ENCODE measurements at regions not wholly inside any gene's neighbourhood (a gene's known extent, or its start where the extent isn't known, plus 50 kb on each side); places are given as distances from the start of the nearest gene placed in this dataset.

DNA sequence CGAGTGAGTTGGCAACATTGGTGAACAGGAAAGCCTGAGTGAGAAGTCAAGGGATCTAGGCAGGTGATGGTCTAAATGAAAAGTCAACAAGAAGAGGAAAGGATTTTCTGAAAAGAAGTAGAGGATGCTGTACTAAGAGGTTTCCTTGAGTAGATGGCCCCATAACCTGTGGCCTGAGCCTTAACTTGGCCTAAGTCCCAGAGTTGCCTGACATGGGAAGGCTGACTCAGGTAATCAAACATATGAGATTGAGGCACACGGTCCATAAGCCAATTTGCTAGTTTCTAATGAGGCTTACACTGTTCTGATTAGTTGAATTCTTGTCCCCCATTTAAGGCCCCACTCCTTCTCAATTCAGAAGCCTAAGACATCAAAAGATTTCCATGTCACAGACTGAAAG is 262.5 kb upstream of the LMCD1 start:
- no peak for FAIRE-seq
- WGBS, 2 donors: 57% methylated on average over 2 of the region's 2 CpGs
- ATAC-seq: peak in 3 of 4 donors; percentile 49 to 61 (median 59)
- H3K27ac ChIP-seq: no peak overlapping the region
- no peaks in the 10 kb centered on the region for H3K9me3 ChIP-seq
- H3K4me3 ChIP-seq: no peak overlapping the region
- peak in 1 of 6 donors; percentile 16 for DNase-seq
- H3K4me1 ChIP-seq: no peaks in the 10 kb centered on the region
- H3K36me3 ChIP-seq: no peaks in the 10 kb centered on the region
- TF ChIP-seq, protein P1, sequence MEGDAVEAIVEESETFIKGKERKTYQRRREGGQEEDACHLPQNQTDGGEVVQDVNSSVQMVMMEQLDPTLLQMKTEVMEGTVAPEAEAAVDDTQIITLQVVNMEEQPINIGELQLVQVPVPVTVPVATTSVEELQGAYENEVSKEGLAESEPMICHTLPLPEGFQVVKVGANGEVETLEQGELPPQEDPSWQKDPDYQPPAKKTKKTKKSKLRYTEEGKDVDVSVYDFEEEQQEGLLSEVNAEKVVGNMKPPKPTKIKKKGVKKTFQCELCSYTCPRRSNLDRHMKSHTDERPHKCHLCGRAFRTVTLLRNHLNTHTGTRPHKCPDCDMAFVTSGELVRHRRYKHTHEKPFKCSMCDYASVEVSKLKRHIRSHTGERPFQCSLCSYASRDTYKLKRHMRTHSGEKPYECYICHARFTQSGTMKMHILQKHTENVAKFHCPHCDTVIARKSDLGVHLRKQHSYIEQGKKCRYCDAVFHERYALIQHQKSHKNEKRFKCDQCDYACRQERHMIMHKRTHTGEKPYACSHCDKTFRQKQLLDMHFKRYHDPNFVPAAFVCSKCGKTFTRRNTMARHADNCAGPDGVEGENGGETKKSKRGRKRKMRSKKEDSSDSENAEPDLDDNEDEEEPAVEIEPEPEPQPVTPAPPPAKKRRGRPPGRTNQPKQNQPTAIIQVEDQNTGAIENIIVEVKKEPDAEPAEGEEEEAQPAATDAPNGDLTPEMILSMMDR (IDR thresholded peaks at IDR 0.05): no peak
- intact Hi-C loops (cut with DNase I): no loop called here
- H3K27me3 ChIP-seq: no peaks in the 10 kb centered on the region

DNA sequence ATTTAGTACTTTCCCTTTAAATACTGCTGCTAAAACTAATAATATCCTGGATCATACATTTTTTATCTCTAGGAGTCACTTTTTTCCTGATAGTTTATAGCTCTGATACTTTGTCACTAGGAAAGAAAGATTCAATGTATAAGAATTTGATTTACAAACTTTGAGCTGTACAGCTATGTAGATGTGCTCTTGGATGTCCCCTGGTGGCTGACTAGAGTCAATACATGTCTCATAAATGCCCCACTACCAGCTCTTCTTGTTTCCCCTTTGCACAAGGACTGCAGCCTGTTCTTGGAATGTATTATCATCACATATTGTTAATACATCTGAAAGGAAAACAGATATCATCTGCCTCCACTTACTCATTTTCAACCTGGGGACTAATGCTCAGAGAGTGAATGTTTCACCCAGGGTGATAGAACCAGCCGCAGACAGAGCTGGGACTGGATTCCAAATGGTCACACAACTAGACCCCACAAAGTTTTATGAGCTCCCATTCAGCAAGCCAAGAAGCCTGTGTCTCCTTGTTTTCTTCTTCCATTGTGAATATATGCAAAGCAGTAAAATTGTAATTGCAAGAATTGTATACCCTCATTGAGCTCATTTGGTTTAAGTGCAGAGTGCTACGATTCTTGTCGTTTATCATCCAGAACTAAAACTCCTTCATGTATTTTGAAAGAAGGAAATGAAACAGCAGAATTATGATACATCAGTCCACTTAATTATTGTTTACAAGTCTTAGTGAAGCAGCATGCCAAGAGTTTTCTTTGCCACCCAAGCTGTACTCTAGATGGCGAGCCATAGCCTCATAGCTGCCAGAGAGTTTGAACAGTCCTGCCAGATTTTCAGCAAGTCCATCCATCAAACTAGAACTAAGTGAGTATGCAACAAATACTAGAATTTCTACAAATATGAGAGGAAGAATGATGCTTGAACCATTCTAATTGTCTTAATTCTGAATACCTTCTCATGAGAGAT is 261.6 kb upstream of the LMCD1 start:
- Histone ChIP-seq H3K9me3 (no peaks in the 10 kb centered on the region), H3K4me1 (no peaks in the 10 kb centered on the region), H3K27me3 (no peaks in the 10 kb centered on the region), H3K36me3 (no peaks in the 10 kb centered on the region), H3K4me3 (no peak overlapping the region), H3K27ac (no peak overlapping the region)
- FAIRE-seq: no peak
- TF ChIP-seq, protein P1 (IDR thresholded peaks at IDR 0.05): peak; percentile 61 to 81 (median 78)
- intact Hi-C loops (cut with DNase I): no loop called here
- ATAC-seq: peak; percentile 55 to 88 (median 83)
- peak in 3 of 6 donors; percentile 8 to 37 (median 19) for DNase-seq
- WGBS, 2 donors: 84 to 96% methylated on average over 4 of the region's 4 CpGs

DNA sequence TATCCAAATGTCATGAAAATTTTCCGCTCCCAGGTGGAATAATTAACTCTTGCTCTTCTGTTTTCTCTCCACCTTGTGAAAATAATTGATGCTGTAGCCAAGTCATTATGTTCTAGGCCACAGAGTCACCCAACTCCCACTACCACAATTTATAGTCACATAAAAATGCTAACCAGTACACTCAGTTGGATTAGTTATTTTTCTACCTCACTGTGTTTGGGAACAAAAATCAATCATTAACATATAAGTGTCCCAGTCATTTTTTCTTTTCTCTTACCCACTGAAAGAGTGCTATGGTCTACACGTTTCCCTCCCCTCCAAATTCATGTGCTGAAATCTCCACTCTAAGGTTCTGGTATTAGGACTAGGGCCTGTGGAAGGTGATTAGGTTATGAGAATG is 255.6 kb upstream of the LMCD1 start:
- WGBS, 2 donors: 22 to 49% methylated on average over 2 of the region's 2 CpGs
- Histone ChIP-seq H3K4me3 (no peak overlapping the region), H3K9me3 (no peaks in the 10 kb centered on the region), H3K27ac (no peak overlapping the region), H3K36me3 (no peaks in the 10 kb centered on the region), H3K4me1 (no peaks in the 10 kb centered on the region), H3K27me3 (no peaks in the 10 kb centered on the region)
- intact Hi-C loops (cut with DNase I): no loop called here
- no peak for DNase-seq
- TF ChIP-seq, protein P1 (IDR thresholded peaks at IDR 0.05): no peak
- FAIRE-seq: no peak
- ATAC-seq: no peak

DNA sequence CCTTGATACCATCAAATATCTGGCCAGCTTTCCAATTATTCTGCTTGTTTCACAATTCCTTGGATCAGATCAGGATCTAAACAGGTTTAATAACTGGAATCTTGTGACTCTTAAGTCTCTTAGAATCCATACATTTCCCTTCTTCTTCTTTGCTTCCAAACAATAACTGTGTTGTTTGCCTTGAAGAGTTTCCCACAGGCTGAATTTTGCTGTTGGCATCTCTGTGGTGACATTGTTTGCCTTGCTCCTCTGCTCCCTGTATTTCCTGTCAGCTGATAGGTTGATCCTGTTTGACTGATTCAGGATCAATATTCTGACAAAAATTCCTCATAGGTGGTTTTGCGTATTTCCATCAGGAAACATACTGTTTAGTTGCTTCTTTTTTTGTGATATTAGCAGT is 248.4 kb upstream of the LMCD1 start:
- no peak for FAIRE-seq
- H3K4me1 ChIP-seq: no peaks in the 10 kb centered on the region
- no peak for DNase-seq
- H3K27ac ChIP-seq: no peak overlapping the region
- H3K27me3 ChIP-seq: no peaks in the 10 kb centered on the region
- H3K4me3 ChIP-seq: no peak overlapping the region
- TF ChIP-seq, protein P1 (IDR thresholded peaks at IDR 0.05): no peak
- intact Hi-C loops (cut with DNase I): no loop called here
- no peaks in the 10 kb centered on the region for H3K9me3 ChIP-seq
- no peaks in the 10 kb centered on the region for H3K36me3 ChIP-seq
- WGBS, 2 donors: 58 to 97% methylated on average over 1 of the region's 1 CpG
- ATAC-seq: no peak

DNA sequence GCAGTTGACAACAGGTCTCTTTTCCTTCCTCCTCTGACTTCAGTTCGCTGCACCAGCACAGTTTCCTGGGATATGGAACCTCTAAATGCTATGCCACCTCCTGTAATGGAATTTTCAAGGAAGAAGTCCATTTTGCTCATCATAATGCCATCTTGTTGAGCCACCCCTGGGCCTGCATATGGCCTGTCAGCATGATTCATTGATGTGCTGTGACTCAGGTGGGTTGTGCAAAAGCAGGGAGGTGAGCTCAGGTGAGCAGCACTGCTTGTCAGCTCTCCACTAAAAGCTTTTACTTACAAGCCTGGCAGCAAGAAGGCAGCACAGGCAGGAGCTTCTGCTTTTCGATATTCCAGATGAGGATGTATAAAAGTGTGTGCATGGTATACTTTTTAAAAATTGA is 247.1 kb upstream of the LMCD1 start:
- no peak for DNase-seq
- FAIRE-seq: no peak
- WGBS, 2 donors: 67 to 78% methylated on average over 2 of the region's 2 CpGs
- intact Hi-C loops (cut with DNase I): no loop called here
- Histone ChIP-seq H3K4me3 (no peak overlapping the region), H3K4me1 (no peaks in the 10 kb centered on the region), H3K9me3 (no peaks in the 10 kb centered on the region), H3K27me3 (no peaks in the 10 kb centered on the region), H3K36me3 (no peaks in the 10 kb centered on the region), H3K27ac (no peak overlapping the region)
- TF ChIP-seq, protein P1 (IDR thresholded peaks at IDR 0.05): no peak
- no peak for ATAC-seq

Data from pancreas (tissue), 10 donors.